Kidney epithelial cell (primary cell): ENCODE measurements at regions not wholly inside any gene's neighbourhood (a gene's known extent, or its start where the extent isn't known, plus 50 kb on each side); places are given as distances from the start of the nearest gene placed in this dataset.

Experiments
- DNase-seq: peaks from one replicate; pipeline ENCODE4 v3.0.0-alpha.2; 2010; ENCODE audit warnings: low read depth
- H3K27me3 ChIP-seq: 2 replicates; pipeline ENCODE4 v1.6.0; 2011; ENCODE audit warnings: low read length; ENCODE audit not compliant: control insufficient read depth, insufficient read depth
- H3K36me3 ChIP-seq: 2 replicates; pipeline ENCODE4 v1.5.1; 2011; ENCODE audit warnings: low read length; ENCODE audit not compliant: control insufficient read depth, insufficient read depth
- H3K4me3 ChIP-seq: 2 replicates; pipeline ENCODE4 v1.5.1; 2011; ENCODE audit warnings: low read depth, mild to moderate bottlenecking, control low read depth, low read length
- CTCF ChIP-seq: IDR thresholded peaks from 2 replicates; pipeline ENCODE4 v1.5.1; 2011; ENCODE audit warnings: mild to moderate bottlenecking, moderate library complexity, low read length, control low read depth, inconsistent platforms; ENCODE audit not compliant: insufficient read depth, poor library complexity, severe bottlenecking

DNA sequence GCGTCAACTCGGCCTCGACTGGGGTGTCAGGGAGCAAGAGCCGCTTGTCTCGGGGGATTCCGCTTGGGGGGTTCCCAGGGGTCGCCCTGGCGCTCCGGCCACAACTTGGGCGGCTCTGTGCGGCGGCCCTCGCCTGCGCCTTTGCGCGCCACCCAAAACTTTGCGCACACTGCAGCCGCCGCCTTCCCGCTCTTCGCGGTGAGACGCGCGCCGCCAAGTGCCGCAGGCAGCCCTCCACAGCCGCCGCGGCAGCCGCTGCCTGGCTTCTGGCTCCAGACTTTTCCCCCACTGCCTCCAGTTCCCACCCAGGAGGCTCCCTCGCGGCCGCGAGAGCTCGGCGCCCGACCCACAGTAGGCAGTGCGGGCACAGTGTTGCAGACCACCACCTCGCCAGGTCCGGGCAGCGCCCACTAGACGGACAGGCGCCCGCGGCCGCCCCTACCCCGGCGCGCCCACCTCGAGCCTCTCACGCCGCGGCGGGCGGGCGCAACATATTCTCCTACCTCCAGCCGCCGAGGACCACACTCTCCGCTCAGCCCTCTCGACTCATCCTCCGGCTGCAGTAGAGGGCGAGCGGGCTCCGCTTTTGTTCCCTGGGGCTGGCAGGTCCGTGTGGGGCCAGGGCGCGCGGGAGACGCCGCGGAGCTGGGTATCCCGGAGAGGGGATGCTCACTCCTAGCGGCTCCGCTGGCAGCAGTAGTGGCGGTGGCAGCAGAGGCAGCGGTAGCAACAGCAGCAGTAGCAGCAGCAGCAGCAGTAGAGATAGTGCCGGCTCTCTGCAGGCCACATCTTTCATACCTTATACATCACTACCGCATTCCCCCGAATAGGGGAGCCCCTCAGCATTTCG is 296.6 kb downstream of the OMA1 start:
- peak overlapping the region; percentile 37 for H3K4me3 ChIP-seq
- no peak for TF ChIP-seq CTCF
- no peaks in the 10 kb centered on the region for H3K36me3 ChIP-seq
- H3K27me3 ChIP-seq, result peaks cover 33% of the 10 kb centered on the region
- no peak for DNase-seq

- DNase-seq, result no peak
- TF ChIP-seq CTCF, result no peak
- Histone ChIP-seq H3K27me3 (peaks cover 33% of the 10 kb centered on the region), H3K36me3 (no peaks in the 10 kb centered on the region), H3K4me3 (peak overlapping the region; percentile 37)
Measured at GRCh38 chr1:58249388-58249736, 297.2 kb downstream of the OMA1 start.

DNA sequence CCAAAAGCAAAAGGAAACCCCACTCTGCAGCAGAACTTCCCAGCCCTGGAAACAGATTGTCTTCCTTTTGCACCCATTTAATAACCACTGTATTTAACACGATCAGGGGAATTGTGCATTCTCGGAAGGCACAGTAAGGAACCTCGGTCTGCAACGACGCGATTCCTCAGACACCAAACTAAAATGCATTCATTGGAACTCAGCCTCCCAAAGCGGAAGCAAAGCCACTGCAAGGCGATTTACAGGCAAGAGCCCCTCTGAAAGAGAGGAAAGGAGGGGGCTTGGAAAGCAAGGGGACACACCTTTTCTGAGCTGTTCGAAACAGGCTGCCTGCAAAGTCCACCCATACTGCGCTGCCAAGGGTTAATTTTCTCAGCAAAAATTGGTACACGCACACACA is 297.7 kb downstream of the OMA1 start:
- no peaks in the 10 kb centered on the region for H3K36me3 ChIP-seq
- DNase-seq, result no peak
- H3K4me3 ChIP-seq, result no peak overlapping the region
- peaks cover 33% of the 10 kb centered on the region for H3K27me3 ChIP-seq
- TF ChIP-seq CTCF, result no peak

GRCh38 chr1:58248072-58248471 is 298.5 kb downstream of the OMA1 start:
- Histone ChIP-seq H3K36me3 (no peaks in the 10 kb centered on the region), H3K4me3 (no peak overlapping the region), H3K27me3 (peaks cover 33% of the 10 kb centered on the region)
- DNase-seq, result no peak
- TF ChIP-seq CTCF, result no peak

DNA sequence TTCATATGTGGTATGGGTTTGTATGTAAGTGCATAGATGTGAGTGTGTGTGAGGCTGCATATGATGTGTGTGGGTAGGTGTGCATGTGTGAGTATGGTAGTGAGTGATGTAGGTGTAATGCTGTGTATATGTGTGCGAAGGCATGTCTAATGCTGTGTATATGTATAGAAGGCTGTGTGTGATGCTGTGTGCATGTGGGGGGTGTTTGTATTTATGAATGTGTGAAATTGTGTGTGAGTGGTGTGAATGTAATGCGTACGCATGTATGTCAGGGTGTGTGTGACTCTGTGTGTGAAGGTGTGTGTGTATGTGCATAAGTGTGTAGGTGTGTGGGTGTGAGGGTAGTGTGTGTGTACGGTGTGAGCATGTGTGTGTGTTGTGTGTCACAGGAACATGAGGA is 300.0 kb downstream of the OMA1 start:
- TF ChIP-seq CTCF, result no peak
- H3K4me3 ChIP-seq, result no peak overlapping the region
- peaks cover 33% of the 10 kb centered on the region for H3K27me3 ChIP-seq
- no peaks in the 10 kb centered on the region for H3K36me3 ChIP-seq
- DNase-seq, result no peak

GRCh38 chr1:58244872-58245271 is 301.7 kb downstream of the OMA1 start:
- no peak for DNase-seq
- Histone ChIP-seq H3K36me3 (no peaks in the 10 kb centered on the region), H3K27me3 (peaks cover 21% of the 10 kb centered on the region), H3K4me3 (no peak overlapping the region)
- no peak for TF ChIP-seq CTCF
